ENCODE measurements at regions not wholly inside any gene's neighbourhood (a gene's known extent, or its start where the extent isn't known, plus 50 kb on each side); places are given as distances from the start of the nearest gene placed in this dataset.

DNA sequence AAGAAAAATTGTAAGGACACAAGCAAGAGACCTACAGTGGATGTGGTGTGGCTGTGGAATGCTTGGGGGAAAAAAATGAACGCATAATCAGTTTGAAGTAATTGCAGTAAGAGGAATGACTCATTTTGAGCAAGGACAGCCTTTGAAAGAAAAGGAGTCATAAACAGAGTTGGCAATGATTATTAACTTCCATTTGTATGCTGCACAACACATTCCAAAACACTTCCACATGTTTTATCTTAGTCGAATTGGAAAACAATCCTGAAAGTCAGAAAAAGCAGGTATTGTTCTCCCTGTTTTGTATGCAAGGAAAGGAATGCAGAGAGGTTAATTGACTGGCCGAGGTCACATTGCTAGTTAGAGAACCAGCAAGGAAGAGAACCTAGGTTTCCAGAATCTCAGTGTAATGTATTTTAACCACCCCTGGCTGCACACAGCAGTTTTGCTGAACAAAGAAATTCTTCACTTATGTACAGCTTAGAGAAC is 630.0 kb upstream of the MIR17HG start:
- TF ChIP-seq, protein P1, sequence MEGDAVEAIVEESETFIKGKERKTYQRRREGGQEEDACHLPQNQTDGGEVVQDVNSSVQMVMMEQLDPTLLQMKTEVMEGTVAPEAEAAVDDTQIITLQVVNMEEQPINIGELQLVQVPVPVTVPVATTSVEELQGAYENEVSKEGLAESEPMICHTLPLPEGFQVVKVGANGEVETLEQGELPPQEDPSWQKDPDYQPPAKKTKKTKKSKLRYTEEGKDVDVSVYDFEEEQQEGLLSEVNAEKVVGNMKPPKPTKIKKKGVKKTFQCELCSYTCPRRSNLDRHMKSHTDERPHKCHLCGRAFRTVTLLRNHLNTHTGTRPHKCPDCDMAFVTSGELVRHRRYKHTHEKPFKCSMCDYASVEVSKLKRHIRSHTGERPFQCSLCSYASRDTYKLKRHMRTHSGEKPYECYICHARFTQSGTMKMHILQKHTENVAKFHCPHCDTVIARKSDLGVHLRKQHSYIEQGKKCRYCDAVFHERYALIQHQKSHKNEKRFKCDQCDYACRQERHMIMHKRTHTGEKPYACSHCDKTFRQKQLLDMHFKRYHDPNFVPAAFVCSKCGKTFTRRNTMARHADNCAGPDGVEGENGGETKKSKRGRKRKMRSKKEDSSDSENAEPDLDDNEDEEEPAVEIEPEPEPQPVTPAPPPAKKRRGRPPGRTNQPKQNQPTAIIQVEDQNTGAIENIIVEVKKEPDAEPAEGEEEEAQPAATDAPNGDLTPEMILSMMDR (conservative IDR thresholded peaks at IDR 0.05; ENCODE audit: low read depth in 2 of 2): no peak
- no peak for TF ChIP-seq POLR2AphosphoS5 (IDR thresholded peaks at IDR 0.05; ENCODE audit: low read depth)
- no peak for TF ChIP-seq JUNB (IDR thresholded peaks at IDR 0.05; ENCODE audit: unreplicated experiment)
- TF ChIP-seq, protein P2, sequence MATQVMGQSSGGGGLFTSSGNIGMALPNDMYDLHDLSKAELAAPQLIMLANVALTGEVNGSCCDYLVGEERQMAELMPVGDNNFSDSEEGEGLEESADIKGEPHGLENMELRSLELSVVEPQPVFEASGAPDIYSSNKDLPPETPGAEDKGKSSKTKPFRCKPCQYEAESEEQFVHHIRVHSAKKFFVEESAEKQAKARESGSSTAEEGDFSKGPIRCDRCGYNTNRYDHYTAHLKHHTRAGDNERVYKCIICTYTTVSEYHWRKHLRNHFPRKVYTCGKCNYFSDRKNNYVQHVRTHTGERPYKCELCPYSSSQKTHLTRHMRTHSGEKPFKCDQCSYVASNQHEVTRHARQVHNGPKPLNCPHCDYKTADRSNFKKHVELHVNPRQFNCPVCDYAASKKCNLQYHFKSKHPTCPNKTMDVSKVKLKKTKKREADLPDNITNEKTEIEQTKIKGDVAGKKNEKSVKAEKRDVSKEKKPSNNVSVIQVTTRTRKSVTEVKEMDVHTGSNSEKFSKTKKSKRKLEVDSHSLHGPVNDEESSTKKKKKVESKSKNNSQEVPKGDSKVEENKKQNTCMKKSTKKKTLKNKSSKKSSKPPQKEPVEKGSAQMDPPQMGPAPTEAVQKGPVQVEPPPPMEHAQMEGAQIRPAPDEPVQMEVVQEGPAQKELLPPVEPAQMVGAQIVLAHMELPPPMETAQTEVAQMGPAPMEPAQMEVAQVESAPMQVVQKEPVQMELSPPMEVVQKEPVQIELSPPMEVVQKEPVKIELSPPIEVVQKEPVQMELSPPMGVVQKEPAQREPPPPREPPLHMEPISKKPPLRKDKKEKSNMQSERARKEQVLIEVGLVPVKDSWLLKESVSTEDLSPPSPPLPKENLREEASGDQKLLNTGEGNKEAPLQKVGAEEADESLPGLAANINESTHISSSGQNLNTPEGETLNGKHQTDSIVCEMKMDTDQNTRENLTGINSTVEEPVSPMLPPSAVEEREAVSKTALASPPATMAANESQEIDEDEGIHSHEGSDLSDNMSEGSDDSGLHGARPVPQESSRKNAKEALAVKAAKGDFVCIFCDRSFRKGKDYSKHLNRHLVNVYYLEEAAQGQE (IDR thresholded peaks at IDR 0.05; ENCODE audit: unreplicated experiment): no peak
- no peak for TF ChIP-seq EZH2 (IDR thresholded peaks at IDR 0.05; ENCODE audit: low read depth, unreplicated experiment)
- no peak for TF ChIP-seq ZNF331 (CRISPR knock-in tag; IDR thresholded peaks at IDR 0.05; ENCODE audit: low read depth)
- no peak for TF ChIP-seq CREB1 (CRISPR knock-in tag; IDR thresholded peaks at IDR 0.05; ENCODE audit: low read depth)
- TF ChIP-seq EZH2phosphoT487 (IDR thresholded peaks at IDR 0.05; ENCODE audit: unreplicated experiment): no peak

Measured in GM23338 (cell line).